DMS53 (cell line): ENCODE measurements at regions not wholly inside any gene's neighbourhood (a gene's known extent, or its start where the extent isn't known, plus 50 kb on each side); places are given as distances from the start of the nearest gene placed in this dataset.
"Not testable (repeated sequence)": the region's sequence is repeated elsewhere in the genome, so short reads cannot be mapped to it uniquely, and the experiment has no call there.

Experiments used
- DNase-seq: peaks from one replicate; lab custom pipeline; 2025; lab: John Stamatoyannopoulos, UW

DNA sequence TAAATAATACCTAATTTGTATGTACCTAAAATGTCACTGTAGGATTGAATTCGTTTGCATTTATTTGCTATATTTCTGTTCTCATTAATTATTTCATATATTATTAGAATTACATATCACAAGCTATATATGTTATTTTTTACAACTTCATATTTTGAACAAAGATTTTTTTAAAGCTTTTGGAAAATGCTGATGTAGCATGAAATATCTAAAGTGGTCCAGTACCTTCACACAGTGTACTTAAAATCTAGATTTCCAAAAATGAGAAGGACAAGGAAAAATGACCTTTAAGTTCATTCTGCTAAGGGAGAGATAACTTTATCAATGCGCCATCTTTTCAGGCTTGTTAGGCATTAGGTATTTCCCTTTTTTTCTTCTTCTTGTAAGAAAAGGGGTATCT, 71.8 kb downstream of the LARP7 start:
- DNase-seq: no peak

DNA sequence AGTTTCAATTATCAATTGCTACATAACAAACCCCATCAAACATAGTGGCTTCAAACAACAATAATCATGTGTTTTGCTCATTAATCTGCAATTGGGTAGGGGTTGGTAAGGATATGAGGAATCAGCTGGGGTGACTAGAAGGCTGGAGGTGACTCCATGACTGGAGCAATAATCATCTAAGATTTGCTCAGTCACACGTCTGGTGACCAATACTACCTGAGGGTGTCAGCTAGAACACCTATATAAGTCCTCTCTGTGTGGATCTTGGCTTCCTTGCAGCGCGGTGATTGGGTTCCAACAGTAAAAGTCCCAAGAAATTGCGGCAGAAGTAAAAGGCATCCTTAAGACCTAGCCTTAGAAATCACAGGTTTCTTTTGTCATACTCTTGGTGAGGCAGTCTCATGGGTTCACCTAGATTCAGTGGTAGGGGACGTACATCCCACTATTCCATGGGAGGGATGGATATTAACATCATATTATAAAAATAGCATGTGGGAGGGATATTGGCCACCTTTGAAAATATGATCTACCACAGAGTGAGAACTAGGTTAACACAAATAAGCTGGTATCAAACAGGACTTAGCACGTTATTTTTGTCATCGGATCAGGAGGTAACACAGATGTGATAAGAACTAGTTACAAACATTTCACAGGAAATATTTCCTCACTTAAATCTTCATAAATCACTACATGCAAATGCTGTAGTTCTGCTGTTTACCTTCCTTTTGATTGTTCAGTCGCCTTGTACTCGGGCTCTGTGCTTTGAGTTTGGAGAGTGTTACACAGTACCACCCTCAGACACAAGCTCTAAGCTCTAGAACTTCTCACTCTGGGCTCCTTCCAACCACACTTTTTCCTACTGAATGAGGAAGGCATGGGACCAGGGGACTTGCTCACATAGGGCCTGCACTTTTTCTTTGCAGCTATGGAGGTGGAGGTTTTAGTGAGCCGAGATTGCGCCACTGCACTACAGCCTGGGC, 78.3 kb downstream of the LARP7 start:
- DNase-seq: no peak

DNA sequence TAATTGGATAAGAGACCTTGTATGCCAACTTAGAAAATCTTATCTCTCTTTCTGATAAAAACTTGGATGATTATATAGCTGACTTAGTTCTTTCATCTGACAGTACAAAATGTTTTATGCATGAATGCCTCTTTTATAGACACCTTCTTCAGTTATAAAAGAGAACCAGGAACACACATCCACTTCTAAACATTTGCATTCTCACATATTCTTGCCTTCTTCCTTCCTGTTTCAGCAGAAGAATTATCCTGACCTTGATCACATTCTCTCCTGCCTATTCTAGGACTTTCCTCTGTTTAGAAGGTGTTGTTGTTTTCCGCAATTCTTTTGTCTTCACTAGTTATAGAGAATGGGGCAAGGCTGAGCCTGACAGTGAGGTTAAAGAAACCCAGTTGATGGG, 80.9 kb downstream of the LARP7 start:
- DNase-seq: no peak

DNA sequence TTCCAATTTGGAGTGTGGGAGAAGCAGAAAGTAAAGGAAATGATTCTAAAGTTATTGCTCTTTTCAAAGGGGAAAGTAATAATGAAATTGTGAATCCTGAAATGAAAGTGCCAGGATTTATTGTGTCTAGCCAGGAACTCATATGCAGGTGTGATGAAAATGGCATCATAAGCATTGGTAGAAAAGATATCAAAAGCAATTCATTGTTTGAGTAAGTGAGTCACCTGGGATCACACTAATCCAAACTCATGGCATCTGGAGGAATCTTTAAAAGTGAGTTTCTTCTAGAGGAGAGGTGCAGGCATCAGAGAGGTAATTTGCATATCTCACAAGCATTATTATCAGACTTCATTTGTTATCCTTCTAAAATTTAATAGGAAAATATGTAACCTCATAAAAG, 84.7 kb downstream of the LARP7 start:
- DNase-seq: peak; percentile 33

DNA sequence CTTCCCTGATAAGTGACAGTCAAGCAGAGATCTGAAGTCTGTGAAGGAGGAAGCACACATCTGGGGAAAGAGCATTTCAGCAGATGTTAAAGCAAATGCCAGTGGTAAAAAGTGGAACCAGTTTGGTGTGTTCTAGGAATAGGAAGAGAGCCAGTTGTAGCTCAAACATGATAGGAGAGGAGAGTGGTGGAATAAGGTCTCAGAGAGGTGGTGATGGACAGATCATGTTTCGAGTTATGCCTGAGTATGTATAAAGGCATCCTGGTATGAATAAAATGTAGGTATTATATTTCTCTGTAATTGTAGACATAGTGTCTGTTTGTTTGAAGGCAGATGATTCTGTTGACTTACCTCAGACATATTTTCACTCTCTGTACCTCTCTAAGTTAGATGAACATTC, 89.1 kb downstream of the LARP7 start:
- peak; percentile 72 for DNase-seq

DNA sequence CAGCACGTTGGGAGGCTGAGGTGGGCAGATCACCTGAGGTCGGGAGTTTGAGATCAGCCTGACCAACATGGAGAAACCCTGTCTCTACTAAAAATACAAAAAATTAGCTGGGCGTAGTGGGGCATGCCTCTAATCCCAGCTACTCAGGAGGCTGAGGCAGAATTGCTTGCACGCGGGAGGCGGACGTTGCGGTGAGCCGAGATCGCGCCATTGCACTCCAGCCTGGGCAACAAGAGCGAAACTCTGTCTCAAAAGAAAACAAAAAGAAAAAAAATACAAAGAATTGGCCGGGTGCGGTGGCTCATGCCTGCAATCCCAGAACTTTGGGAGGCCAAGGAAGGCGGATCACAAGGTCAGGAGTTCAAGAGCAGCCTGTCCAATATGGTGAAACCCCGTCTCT, 90.8 kb downstream of the LARP7 start:
- DNase-seq: not testable (repeated sequence)

DNA sequence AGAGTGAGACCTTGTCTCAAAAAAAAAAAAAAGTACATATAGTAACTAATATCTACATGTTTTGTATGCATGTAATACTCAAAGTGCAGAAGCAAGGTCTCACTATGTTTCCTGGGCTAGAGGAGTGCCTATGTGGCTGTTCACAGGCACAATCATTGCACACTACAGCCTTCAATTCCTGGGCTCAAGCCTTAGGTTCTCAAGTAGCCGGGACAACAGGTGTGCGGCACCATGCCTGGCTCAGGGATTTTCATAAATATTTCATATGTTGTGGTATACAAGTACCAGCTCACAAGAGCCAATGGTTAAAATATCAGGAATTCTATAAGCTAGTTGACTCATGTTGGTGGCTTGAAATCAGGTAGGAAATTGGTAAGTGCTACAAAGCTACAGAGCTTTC, 94.8 kb downstream of the LARP7 start:
- DNase-seq: no peak

DNA sequence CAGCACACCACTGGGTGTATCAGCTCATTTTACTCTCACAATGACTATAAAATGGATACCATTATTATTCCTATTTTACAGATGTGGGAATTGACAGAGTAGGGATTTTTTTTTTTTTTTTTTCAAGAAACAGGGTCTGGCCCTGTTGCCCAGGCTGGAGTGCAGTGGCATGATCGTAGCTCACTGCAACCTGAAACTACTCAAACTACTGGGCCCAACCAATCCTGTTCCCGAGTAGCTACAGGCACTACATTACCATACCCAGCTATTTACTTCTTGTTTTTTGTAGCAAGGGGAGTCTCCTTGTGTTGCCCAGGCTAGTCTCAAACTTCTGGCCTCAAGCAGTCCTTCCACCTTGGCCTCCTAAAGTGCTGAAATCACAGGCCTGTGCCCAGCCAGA, 95.2 kb downstream of the LARP7 start:
- no peak for DNase-seq

DNA sequence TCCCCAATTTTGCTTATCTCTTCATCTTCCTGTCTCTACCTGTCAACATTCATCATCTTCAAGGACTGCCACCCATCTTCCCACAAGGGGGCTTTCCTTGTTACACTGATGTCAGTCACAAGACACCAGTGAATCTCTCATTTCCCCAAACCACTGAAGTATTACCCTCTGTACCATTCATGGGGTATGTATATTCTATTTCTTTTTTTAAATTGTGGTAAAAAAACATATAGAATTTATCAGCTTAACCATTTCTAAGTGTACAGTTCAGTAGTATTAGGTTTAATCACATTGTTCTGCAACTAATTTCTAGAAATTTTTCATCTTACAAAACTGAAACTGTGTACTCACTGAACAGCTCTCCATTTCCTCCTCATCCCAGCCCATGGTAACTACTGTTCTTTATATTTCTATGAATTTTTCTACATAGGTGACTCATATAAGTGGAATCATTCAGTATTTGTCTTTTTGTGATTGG, 98.6 kb downstream of the LARP7 start:
- no peak for DNase-seq

DNA sequence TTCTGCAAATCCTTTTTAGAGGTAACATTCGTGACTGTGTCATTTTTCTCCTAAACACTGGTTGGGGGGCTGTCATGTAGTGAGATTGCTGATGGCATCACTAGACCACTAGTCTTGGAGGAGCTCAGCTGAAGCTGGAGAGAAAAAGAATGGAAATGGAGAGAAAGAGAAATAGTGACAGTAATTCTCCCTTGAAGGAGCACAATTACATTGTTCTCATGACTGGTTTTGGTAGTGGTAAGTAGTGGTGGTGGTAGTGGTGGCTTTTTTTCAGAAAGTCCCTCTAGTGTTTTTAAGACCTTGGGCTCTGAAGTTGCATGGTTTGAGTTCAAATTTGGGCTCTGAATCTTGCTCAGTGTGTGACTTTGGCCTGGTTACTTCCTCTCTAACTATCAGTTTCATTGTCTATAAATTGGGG, 99.8 kb downstream of the LARP7 start:
- no peak for DNase-seq

DNA sequence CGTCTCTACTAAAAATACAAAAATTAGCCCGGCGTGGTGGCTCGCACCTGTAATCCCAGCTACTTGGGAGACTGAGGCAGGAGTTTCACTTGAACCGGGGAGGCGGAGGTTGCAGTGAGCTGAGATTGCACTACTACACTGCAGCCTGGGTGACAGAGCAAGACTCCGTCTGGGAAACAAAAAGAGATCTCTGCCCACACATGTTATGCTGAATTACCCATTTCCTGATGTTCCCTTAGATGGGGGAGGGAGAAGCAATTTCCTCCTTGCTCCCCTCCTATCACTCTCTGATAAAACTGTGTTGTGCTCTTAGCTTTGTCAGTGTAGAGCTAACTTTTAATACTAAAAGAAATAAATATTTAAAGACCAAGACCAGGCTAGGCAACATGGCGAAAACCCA, 102.5 kb downstream of the LARP7 start:
- DNase-seq: no peak

DNA sequence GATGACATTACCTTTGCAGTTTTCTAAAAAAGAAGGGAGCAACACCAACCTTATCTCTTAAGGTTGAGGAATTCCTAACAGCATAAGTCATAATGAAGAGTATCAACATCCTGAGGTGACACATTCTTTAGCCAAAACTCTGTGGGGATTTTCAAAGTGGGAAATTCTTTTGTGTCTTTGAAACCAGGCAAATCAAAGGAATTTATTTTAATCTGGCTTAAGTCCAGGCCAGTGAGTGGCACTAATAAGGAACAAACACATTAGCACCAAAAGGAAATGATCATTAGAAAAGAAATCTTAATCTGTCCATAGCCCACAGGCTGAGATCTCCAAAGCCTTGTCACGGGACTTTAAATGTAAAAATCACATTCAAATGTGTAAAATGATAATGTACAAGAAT, 110.1 kb downstream of the LARP7 start:
- DNase-seq: no peak

DNA sequence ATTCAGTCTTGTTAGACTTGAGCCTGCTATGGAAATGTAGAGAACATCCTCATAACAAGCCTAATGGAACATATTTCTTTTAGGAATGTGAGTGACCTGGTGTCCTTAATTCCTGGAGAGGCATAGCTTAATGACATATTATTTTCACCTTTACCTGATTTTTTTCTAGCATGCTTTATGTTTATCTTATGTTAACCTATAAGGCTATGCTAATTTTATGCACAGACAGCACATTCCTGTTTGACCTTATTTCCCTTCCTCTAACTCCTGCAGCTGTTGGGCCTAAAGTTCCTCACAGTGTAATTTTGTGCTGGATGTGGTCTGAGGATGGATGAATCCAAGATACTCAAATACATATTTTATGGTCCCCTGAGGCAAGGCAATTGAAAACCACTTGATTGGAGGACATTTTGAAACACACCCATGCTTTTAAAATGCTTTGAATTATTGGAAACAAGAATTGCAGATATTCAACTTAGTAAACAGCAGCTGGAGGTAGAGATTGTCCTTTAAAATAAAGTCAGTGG, 111.5 kb downstream of the LARP7 start:
- no peak for DNase-seq

DNA sequence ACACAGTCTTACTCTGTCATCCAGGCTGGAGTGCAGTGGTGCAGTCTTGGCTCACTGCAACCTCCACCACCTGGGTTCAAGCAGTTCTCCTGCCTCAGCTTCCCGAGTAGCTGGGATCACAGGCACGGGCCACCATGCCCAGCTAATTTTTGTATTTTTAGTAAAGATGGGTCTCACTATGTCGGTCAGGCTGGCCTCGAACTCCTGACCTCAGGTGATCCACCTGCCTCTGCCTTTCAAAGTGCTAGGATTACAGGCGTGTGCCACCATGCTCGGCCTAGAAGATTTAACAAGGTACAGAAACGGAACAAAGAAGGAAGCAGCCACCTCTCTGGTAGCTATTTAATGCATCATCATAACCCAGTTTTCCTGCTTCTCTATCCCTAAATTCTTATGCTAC, 113.8 kb downstream of the LARP7 start:
- DNase-seq: not testable (repeated sequence)

DNA sequence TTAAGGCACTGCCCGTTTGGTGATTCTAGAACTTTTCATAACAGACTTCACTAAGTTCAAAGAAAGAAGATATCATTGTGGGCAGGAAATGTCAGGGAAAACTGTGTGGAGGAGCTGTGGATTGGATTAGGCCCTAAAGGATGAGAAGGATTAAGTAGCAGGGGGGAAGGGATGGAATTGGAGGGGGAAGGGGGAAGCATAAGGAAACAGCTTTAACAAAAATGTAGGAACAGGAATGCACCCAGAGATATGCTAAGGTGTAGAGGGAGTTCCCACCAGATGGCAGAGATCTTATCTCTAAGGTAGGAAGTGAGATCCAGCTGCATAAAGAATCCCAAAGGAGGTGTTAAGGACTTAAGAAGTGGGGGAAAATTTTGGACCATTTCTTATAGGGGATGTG, 114.5 kb downstream of the LARP7 start:
- no peak for DNase-seq

DNA sequence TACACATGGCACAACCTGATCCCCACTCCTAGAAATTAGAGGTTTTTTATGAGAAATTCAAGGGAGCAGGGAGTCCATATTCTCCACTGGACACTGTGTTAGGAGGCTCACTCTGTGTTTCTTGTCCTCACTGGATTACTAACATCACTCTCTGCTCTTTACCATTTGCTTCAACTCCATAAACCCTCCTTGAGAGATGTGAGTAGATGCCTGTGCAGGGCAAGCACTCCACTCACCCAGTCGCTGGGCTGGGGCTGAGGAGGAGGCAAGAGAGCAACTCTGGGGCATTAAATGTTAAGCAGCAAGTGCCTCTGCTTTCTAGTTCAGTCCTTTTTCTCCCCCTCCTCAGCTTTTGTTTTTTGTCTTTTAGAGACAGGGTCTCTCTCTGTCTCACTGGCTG, 115.1 kb downstream of the LARP7 start:
- DNase-seq: no peak

DNA sequence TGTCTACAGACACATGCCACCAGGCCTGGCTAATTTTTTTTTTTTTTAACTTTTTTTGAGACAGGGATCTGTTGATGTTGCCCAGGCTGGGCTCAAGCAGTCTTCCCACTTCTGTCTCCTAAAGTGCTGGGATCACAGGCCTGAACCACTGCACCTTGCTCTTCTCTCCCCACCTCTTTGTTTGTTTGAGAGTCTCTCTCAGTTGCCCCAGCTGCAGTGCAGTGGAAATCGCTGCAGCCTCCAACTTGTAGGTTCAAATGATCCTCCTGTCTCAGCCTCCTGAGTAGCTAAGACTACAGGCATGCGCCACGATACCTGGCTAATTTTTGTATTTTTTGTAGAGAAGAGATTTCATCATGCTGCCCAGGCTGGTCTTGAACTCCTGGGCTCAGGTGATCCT, 115.6 kb downstream of the LARP7 start:
- DNase-seq: no peak

DNA sequence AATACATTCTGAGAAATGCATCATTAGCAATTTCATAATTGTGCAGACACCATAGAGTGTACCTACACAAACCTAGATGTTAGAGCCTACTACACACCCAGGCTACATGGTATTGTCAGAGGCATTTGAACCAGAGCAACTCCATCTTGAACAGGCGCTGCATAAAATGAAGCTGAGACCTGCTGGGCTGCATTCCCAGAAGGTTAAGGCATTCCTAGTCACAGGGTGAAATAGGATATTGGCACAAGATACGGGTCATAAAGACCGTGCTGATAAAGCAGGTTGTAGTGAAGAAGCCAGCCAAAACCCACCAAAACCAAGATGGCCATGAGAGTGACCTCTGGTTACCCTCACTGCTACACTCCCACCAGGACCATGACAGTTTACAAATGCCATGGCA, 116.4 kb downstream of the LARP7 start:
- DNase-seq: no peak

DNA sequence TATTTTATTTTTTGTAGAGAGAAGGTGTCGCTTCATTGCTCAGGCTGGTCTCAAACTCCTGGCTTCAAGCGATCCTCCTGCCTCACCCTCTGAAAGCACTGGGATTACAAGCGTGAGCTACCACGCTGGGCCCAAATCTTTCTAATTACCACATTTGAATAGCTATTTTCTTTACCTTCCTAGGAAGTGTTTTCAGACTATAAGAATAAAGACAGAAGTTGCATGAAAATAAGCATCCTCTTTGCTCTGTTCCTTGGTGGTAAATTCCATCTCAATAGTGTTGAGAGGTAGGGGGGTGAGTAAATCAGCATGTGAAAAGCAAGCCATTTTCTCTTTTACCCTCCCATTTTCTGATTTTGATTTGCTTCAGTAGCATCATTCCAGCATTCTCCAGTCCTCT, 122.4 kb downstream of the LARP7 start:
- no peak for DNase-seq

DNA sequence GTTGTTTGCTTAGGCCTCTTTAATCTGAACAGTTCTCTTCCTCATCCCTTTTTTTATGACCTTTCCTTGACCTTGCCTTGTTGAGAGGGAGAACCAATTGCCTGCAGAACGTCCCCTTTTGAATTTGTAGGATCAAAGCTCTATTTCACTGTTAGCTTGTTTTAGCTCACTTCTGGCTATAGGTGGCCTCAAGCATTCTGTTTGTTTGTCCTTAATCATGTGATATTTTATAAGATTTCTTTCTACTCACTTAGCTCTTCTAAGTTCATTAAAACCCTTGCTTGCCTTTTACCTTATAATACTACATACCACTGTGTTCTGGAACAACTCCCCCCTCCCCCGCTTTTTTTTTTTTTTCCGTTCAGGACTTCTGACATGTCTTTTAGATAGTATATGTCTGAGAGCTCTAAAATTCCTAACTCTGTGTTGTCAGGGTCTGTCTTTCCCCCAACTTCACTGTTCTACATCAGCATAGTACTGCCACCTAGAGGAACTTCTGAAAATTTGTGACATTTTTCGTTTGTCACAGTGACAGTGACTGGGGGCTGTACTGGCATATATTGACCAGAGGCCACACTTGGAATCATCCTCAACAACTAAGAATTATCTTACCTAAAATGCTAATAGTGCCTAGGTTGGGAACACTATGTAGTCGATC, 128.5 kb downstream of the LARP7 start:
- DNase-seq: peak; percentile 66

DNA sequence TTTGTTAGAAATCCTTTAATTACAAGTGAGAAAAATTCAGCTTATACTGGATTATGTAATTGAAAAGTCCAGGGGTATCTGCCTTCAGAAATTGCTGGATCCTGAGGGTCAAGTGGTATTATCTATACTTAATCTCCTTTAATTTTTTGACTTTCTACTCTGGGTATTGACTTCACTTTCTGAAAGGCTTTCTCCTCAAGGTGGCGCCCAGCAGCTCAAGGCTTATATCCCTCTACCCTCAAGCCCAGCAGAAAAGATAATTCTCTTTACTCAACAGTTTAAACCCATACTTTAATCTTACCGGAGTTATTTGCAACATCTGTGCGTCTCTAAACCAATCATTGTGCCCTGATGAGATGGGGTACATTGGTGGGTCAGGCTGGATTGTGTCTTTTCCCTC, 129.5 kb downstream of the LARP7 start:
- peak; percentile 46 for DNase-seq

DNA sequence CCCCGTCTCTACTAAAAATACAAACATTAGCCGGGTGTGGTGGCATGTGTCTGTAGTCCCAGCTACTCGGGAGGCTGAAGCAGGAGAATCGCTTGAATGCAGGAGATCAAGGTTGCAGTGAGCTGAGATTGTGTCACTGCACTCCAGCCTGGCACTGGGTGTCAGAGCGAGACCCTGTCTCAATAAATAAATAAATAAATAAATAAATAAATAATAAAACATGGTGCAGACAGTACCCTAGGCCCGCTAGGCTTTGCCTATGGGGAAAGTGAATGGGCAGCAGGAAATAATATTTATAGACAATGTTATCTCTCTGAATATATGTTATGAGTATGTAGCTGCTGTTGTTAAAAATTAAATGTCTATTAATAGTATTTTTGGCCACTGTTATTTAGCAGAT, 130.4 kb downstream of the LARP7 start:
- DNase-seq: no peak

DNA sequence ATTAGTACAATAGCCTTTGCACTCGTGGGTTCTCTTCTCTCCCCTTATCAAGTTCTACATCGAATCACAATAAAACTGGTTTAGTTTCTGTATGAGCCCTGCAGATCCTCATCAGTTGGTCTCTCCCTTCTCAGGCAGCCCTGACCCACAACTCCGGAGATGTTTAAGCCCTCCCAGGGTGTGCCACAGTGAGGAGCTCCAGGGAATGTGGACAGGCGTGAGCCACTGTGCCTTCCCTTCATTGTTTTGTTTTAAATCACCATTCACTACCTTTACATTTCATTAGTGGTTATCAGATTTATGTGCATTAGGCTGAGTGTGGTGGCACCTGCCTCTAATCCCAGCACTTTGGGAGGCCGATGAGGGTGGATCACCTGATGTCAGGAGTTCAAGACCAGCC, 133.2 kb downstream of the LARP7 start:
- no peak for DNase-seq
